Type B pancreatic cell (in vitro differentiated cells): ENCODE measurements at regions not wholly inside any gene's neighbourhood (a gene's known extent, or its start where the extent isn't known, plus 50 kb on each side); places are given as distances from the start of the nearest gene placed in this dataset.

Experiments
- DNase-seq: peaks from one replicate; pipeline ENCODE4 v3.0.0; 2021; ENCODE audit warnings: mixed read lengths; ENCODE audit not compliant: unreplicated experiment; ENCODE audit errors: extremely low spot score
- H3K27ac Mint-ChIP-seq: 2 replicates; pipeline ENCODE4 v1.8.0; 2021; ENCODE audit warnings: mild to moderate bottlenecking, mixed read lengths
- H3K27me3 Mint-ChIP-seq: 2 replicates; pipeline ENCODE4 v1.8.0; 2021; ENCODE audit warnings: mixed read lengths
- H3K36me3 Mint-ChIP-seq: 2 replicates; pipeline ENCODE4 v1.8.0; 2021; ENCODE audit warnings: mixed read lengths
- H3K4me1 Mint-ChIP-seq: one replicate; pipeline ENCODE4 v1.8.0; 2021; ENCODE audit warnings: mixed read lengths; ENCODE audit not compliant: unreplicated experiment
- H3K4me3 Mint-ChIP-seq: 2 replicates; pipeline ENCODE4 v1.8.0; 2021; ENCODE audit warnings: mild to moderate bottlenecking, mixed read lengths
- H3K9me3 Mint-ChIP-seq: 2 replicates; pipeline ENCODE4 v1.8.0; 2021; ENCODE audit warnings: mixed read lengths
- CTCF ChIP-seq: fragments of 200-600 bp; sonication (generic); conservative IDR thresholded peaks from 2 replicates; pipeline ENCODE4 v1.5.0; 2021; ENCODE audit warnings: antibody characterized with exemption, mild to moderate bottlenecking

DNA sequence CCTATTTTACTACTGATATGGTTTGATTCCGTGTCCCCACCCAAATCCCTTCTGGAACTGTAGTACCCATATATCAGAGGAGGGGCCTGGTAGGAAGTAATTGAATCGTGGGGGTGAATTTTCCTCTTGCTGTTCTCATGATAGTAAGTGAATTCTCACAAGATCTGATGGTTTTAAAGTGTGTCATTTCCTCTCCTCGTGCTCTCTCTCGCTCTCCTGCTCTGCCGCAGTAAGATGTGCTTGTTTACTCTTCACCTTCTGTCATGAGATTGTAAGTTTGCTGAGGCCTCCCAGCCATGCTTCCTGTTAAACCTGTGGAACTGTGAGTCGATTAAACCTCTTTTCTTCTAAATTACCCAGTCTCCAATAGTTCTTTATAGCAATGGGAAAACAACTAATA, 81.2 kb upstream of the ZBTB20 start:
- TF ChIP-seq CTCF: no peak
- Mint-ChIP-seq H3K9me3 (no peaks in the 10 kb centered on the region), H3K4me3 (no peak overlapping the region)

DNA sequence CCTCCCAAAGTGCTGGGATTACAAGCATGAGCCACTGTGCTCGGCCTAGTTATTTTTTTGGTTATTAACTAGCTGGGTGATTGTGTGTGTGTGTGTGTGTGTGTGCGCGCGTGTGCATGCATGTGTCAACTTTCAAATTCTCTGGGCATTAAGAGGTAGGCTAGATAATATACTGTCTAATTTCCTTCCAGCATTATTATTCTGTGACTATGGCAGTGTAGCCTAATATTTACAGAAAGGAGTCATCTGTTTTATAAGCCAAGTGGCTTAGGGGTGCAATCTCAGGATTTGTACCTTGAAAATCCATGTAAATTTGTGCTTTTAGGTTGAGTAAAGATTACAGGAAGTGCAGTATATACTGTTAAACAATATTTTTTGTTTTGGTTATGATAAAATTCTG, 85.1 kb upstream of the ZBTB20 start:
- Mint-ChIP-seq H3K27me3 (no peaks in the 10 kb centered on the region), H3K36me3 (no peaks in the 10 kb centered on the region), H3K27ac (no peak overlapping the region), H3K4me1 (no peaks in the 10 kb centered on the region), H3K9me3 (no peaks in the 10 kb centered on the region), H3K4me3 (no peak overlapping the region)
- DNase-seq: no peak
- TF ChIP-seq CTCF: no peak

More for the DNA sequence above, 81.2 kb upstream of the ZBTB20 start:
- no peak for DNase-seq
- Mint-ChIP-seq H3K27ac (no peak overlapping the region), H3K4me1 (no peaks in the 10 kb centered on the region), H3K27me3 (no peaks in the 10 kb centered on the region), H3K36me3 (no peaks in the 10 kb centered on the region)

DNA sequence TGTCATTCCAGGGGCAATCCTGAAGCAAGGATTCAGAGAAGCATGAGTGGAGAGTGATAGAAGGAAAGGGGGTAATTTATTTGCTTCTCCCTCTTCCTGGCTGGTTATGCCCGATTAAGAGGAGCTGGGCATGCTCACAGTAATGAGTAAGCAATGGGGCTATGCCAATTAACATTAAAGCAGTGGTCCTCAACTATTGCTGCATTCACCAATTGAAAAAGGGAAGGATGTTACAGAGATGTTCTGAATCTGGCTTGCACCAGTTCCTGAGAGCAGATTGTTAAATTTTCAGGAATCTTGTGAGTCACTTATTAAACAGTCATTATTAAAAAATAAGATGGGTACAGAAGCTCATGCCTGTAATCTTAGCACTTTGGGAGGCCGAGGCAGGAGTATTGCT, 85.9 kb upstream of the ZBTB20 start:
- Mint-ChIP-seq H3K27ac (no peak overlapping the region), H3K9me3 (no peaks in the 10 kb centered on the region), H3K4me1 (no peaks in the 10 kb centered on the region), H3K36me3 (no peaks in the 10 kb centered on the region), H3K27me3 (no peaks in the 10 kb centered on the region), H3K4me3 (no peak overlapping the region)
- TF ChIP-seq CTCF: no peak
- DNase-seq: no peak

GRCh38 chr3:115236496-115236895, 89.4 kb upstream of the ZBTB20 start:
- Mint-ChIP-seq H3K27ac (no peak overlapping the region), H3K27me3 (no peaks in the 10 kb centered on the region), H3K9me3 (no peaks in the 10 kb centered on the region), H3K4me3 (no peak overlapping the region), H3K36me3 (no peaks in the 10 kb centered on the region), H3K4me1 (peaks cover 3% of the 10 kb centered on the region)
- no peak for TF ChIP-seq CTCF
- no peak for DNase-seq

DNA sequence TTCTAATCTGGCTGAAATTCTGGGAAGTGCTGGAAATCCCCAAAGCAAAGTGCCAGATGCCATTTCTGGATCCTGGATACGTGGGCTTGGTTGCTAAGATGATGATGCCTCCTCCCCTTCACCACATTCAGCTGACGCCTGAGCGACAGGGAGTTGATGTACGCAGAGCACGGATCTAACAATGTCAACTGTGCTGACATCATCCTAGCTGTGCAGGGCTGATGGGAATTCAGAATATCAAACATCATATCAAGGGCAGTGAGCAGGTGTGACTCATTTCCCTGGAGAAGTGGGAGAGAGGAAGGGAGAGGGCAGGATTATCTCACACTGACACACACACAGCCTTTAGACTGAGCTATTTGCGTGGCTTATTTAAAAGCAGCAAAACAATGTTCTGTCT, 92.6 kb upstream of the ZBTB20 start:
- Mint-ChIP-seq H3K36me3 (no peaks in the 10 kb centered on the region), H3K27me3 (no peaks in the 10 kb centered on the region), H3K27ac (no peak overlapping the region), H3K4me3 (no peak overlapping the region), H3K9me3 (no peaks in the 10 kb centered on the region), H3K4me1 (peaks cover 3% of the 10 kb centered on the region)
- no peak for DNase-seq
- TF ChIP-seq CTCF: no peak

GRCh38 chr3:115244350-115244749, 97.3 kb upstream of the ZBTB20 start:
- TF ChIP-seq CTCF: no peak
- Mint-ChIP-seq H3K4me1 (peaks cover 3% of the 10 kb centered on the region), H3K4me3 (no peak overlapping the region), H3K27ac (no peak overlapping the region), H3K27me3 (no peaks in the 10 kb centered on the region), H3K9me3 (no peaks in the 10 kb centered on the region), H3K36me3 (no peaks in the 10 kb centered on the region)
- DNase-seq: no peak
